Mesendoderm (in vitro differentiated cells): ENCODE measurements at regions not wholly inside any gene's neighbourhood (a gene's known extent, or its start where the extent isn't known, plus 50 kb on each side); places are given as distances from the start of the nearest gene placed in this dataset.
"Not testable (repeated sequence)": the region's sequence is repeated elsewhere in the genome, so short reads cannot be mapped to it uniquely, and the experiment has no call there.

Source experiments
- DNase-seq: peaks from one replicate; pipeline ENCODE4 v3.0.0; 2013
- H2AK5ac ChIP-seq: 2 replicates; pipeline ENCODE4 v1.6.1; 2013; ENCODE audit warnings: low read length, inconsistent platforms
- H2BK120ac ChIP-seq: 2 replicates; pipeline ENCODE4 v1.6.1; 2013; ENCODE audit warnings: low read depth, mild to moderate bottlenecking, low read length, moderate library complexity, mixed read lengths
- H2BK15ac ChIP-seq: replicated peaks from 2 replicates; pipeline ENCODE4 v1.6.1; 2013; ENCODE audit warnings: low read depth, mild to moderate bottlenecking, moderate library complexity
- H2BK5ac ChIP-seq: 2 replicates; pipeline ENCODE4 v1.6.1; 2013; ENCODE audit warnings: low read length, inconsistent platforms
- H3K18ac ChIP-seq: 2 replicates; pipeline ENCODE4 v1.6.1; 2013; ENCODE audit warnings: mild to moderate bottlenecking, low read length, mixed read lengths
- H3K23ac ChIP-seq: one replicate; pipeline ENCODE4 v1.6.1; 2013; ENCODE audit warnings: low read length
- H3K27ac ChIP-seq: 2 replicates; pipeline ENCODE4 v1.5.1; 2013; ENCODE audit warnings: low read depth, mild to moderate bottlenecking, inconsistent platforms, low read length, moderate library complexity
- H3K27me3 ChIP-seq: 2 replicates; pipeline ENCODE4 v1.6.1; 2013; ENCODE audit warnings: low read length, control low read depth, mild to moderate bottlenecking, inconsistent platforms; ENCODE audit not compliant: insufficient read depth, poor library complexity
- H3K36me3 ChIP-seq: 2 replicates; pipeline ENCODE4 v1.6.1; 2013; ENCODE audit warnings: low read length, inconsistent platforms; ENCODE audit not compliant: control insufficient read depth, insufficient read depth
- H3K4ac ChIP-seq: one replicate; pipeline ENCODE4 v1.6.1; 2013; ENCODE audit warnings: low read depth, mild to moderate bottlenecking, low read length, moderate library complexity
- H3K4me1 ChIP-seq: 2 replicates; pipeline ENCODE4 v1.6.1; 2013; ENCODE audit warnings: low read depth, low read length, inconsistent platforms; ENCODE audit not compliant: control insufficient read depth
- H3K4me2 ChIP-seq: 2 replicates; pipeline ENCODE4 v1.6.1; 2013; ENCODE audit warnings: low read length
- H3K4me3 ChIP-seq: 2 replicates; pipeline ENCODE4 v1.5.1; 2013; ENCODE audit warnings: mild to moderate bottlenecking, low read length
- H3K56ac ChIP-seq: one replicate; pipeline ENCODE4 v1.6.1; 2013; ENCODE audit warnings: low read length
- H3K79me1 ChIP-seq: 2 replicates; pipeline ENCODE4 v1.6.1; 2013; ENCODE audit warnings: low read length, inconsistent platforms
- H3K79me2 ChIP-seq: 2 replicates; pipeline ENCODE4 v1.6.1; 2013; ENCODE audit warnings: mild to moderate bottlenecking, low read length; ENCODE audit not compliant: control insufficient read depth, insufficient read depth
- H3K9ac ChIP-seq: 2 replicates; pipeline ENCODE4 v1.6.1; 2013; ENCODE audit warnings: low read length, inconsistent platforms
- H4K5ac ChIP-seq: one replicate; pipeline ENCODE4 v1.6.1; 2013; ENCODE audit warnings: low read length
- H4K8ac ChIP-seq: one replicate; pipeline ENCODE4 v1.6.1; 2013; ENCODE audit warnings: low read depth, mild to moderate bottlenecking, control low read depth, low read length, moderate library complexity
- WGBS: extraction: QIAGEN DNeasy Blood & Tissue Kit; methylation state at CpG from one replicate; pipeline ENCODE4 v1.1.7; 2013; ENCODE audit warnings: low lambda C conversion rate, missing lambda C conversion rate; ENCODE audit not compliant: insufficient coverage; ENCODE audit errors: extremely low coverage; 5-methylcytosine and 5-hydroxymethylcytosine counted together

DNA sequence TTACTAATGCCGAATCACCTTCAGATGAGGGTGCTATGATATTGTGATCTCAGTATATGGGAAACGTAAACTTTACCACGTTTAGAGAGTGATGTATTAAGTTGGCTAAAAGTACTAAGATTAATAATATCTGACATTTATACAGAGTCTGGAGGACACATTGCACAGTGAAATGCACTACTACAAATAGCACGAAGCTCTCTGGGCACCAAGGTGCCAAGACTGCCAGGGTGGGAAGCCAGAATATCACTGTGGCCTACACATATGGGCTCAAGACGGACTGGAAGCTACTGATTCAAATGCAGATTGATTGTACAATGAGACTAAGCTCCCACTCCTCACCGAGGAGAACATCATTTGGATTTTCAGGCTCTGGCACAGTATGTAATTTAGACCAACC lies 113.3 kb upstream of the LIPC start:
- Histone ChIP-seq H4K8ac (no peak overlapping the region), H3K27me3 (no peaks in the 10 kb centered on the region), H3K18ac (no peak overlapping the region), H2AK5ac (no peak overlapping the region), H4K5ac (no peak overlapping the region), H2BK5ac (no peak overlapping the region), H3K36me3 (no peaks in the 10 kb centered on the region), H3K9ac (no peak overlapping the region), H2BK120ac (no peak overlapping the region), H3K4me2 (no peak overlapping the region), H3K79me1 (no peaks in the 10 kb centered on the region), H3K27ac (no peak overlapping the region), H3K79me2 (no peaks in the 10 kb centered on the region), H3K4me1 (no peaks in the 10 kb centered on the region), H3K23ac (no peak overlapping the region), H3K4me3 (no peak overlapping the region), H3K56ac (no peak overlapping the region), H3K4ac (no peak overlapping the region), H2BK15ac (no peak overlapping the region)
- no CpG with 5 or more reads among the region's 6 CpGs for WGBS
- no peak for DNase-seq

DNA sequence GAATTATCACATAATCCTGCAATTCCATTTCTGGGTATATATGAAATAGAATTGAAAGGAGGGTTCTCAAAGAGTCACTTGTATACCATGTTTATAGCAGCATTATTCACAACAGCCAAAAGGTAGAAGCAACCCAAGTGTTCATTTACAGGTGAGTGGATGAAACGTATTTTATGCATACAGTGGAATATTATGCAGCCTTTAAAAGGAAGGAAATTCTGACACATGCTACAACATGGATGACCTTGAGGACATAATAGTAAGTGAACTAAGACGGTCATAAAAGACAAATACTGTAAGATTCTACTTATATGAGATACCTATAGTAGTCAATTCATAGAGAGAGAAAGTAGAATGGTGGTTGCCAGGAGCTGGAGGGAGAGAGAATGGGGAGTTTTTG lies 110.8 kb upstream of the LIPC start:
- H2BK120ac ChIP-seq: no peak overlapping the region

DNA sequence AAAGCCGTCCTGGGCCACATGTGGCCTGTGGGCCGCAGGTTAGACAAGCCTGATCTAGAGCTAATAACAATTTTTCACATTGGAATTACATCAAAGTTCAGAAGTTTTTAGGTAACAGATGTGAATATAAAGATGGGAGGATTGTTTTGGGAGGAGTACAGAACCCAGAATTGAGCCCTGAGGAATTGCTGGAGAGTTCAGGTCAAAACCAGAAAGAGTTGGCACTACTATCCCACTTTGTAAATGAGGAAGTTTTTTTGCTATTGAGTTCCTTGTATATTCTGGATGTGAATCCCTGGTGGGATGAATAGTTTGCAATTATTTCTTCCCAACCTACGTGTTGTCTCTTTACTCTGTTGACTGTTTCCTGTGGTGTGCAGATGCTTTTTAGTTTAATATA lies 109.5 kb upstream of the LIPC start:
- Histone ChIP-seq H3K9ac (no peak overlapping the region), H3K4me2 (no peak overlapping the region), H2AK5ac (no peak overlapping the region), H2BK5ac (no peak overlapping the region), H3K56ac (no peak overlapping the region), H3K27ac (no peak overlapping the region), H2BK15ac (no peak overlapping the region), H3K23ac (no peak overlapping the region), H4K8ac (no peak overlapping the region), H3K79me1 (no peaks in the 10 kb centered on the region), H3K79me2 (no peaks in the 10 kb centered on the region), H3K4me3 (no peak overlapping the region), H3K4ac (no peak overlapping the region), H3K36me3 (no peaks in the 10 kb centered on the region), H3K4me1 (no peaks in the 10 kb centered on the region), H4K5ac (no peak overlapping the region), H3K27me3 (no peaks in the 10 kb centered on the region), H2BK120ac (no peak overlapping the region), H3K18ac (no peak overlapping the region)
- no CpG with 5 or more reads among the region's 3 CpGs for WGBS
- no peak for DNase-seq

More for the DNA sequence above, 110.8 kb upstream of the LIPC start:
- Histone ChIP-seq H3K4me3 (no peak overlapping the region), H3K4ac (no peak overlapping the region), H3K4me2 (no peak overlapping the region), H3K36me3 (no peaks in the 10 kb centered on the region), H2AK5ac (no peak overlapping the region), H3K56ac (no peak overlapping the region), H3K4me1 (no peaks in the 10 kb centered on the region), H2BK15ac (no peak overlapping the region), H4K5ac (no peak overlapping the region), H3K18ac (no peak overlapping the region), H4K8ac (no peak overlapping the region), H3K23ac (no peak overlapping the region), H3K79me1 (no peaks in the 10 kb centered on the region), H3K27me3 (no peaks in the 10 kb centered on the region), H3K9ac (no peak overlapping the region), H3K27ac (no peak overlapping the region), H3K79me2 (no peaks in the 10 kb centered on the region), H2BK5ac (no peak overlapping the region)
- no CpG with 5 or more reads among the region's 2 CpGs for WGBS
- no peak for DNase-seq

DNA sequence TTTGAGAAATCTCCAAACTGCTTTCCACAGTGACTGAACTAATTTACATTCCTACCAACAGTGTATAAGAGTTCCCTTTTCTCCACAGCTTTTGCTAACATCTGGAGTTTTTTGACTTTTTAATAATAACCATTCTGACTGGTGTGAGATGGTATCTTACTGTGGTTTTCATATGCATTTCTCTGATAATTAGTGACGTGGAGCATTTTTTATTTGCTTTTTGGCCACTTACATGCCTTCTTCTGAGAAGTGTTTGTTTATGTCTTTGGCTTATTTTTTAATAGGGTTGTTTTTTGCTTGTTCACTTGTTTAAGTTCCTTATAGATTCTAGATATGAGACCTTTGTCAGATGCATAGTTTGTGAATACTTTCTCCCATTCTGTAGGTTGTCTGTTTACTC lies 108.5 kb upstream of the LIPC start:
- not testable (repeated sequence) for H4K5ac ChIP-seq, H4K8ac ChIP-seq, H3K4me1 ChIP-seq, H3K79me1 ChIP-seq, H3K56ac ChIP-seq, H3K23ac ChIP-seq, H2BK120ac ChIP-seq, H3K27ac ChIP-seq, H3K79me2 ChIP-seq, H3K4me2 ChIP-seq, H2BK5ac ChIP-seq, H2BK15ac ChIP-seq, H3K18ac ChIP-seq, H3K9ac ChIP-seq, DNase-seq, H3K36me3 ChIP-seq, H2AK5ac ChIP-seq, H3K4ac ChIP-seq, H3K27me3 ChIP-seq, H3K4me3 ChIP-seq
- no CpG with 5 or more reads among the region's 1 CpG for WGBS

DNA sequence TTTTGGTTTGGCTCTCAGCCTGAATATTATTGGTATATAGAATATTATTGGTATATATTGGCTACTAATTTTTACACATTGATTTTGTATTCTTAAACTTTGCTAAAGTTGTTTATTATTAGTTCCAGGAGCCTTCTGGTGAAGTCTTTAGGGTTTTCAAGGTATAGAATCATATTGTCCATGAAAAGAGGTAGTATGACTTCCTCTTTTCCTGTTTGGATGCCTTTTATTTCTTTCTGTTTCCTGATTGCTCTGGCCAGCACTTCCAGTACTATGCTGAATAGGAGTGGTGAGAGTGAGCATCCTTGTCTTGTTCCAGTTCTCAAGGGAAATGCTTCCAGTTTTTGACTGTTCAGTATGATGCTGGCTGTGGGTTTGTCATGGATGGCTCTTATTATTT lies 107.3 kb upstream of the LIPC start:
- Histone ChIP-seq H2BK120ac (no peak overlapping the region), H4K5ac (no peak overlapping the region), H3K27ac (no peak overlapping the region), H3K4ac (no peak overlapping the region), H3K4me2 (no peak overlapping the region), H3K79me1 (no peaks in the 10 kb centered on the region), H3K79me2 (no peaks in the 10 kb centered on the region), H3K36me3 (no peaks in the 10 kb centered on the region), H3K27me3 (no peaks in the 10 kb centered on the region), H3K4me1 (no peaks in the 10 kb centered on the region), H3K56ac (no peak overlapping the region), H4K8ac (no peak overlapping the region), H2AK5ac (no peak overlapping the region), H3K23ac (no peak overlapping the region), H3K9ac (no peak overlapping the region), H2BK15ac (no peak overlapping the region), H2BK5ac (no peak overlapping the region), H3K4me3 (no peak overlapping the region), H3K18ac (no peak overlapping the region)
- no peak for DNase-seq

DNA sequence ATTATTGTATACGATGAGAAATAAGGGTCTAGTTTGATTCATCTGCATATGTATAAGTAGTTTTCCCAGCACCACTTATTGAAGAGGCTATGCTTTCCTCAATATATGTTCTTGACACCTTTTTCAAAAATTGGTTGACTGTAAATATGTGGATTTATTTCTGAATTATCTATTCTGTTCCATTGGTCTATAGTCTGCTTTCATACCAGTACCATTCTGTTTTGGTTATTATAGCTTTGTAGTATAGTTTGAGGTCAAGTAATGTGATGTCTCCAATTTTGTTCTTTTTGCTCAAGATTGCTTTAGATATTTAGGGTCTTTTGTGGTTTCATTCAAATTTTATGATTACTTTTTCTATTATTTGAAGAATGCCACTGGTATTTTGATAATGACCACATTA lies 103.8 kb upstream of the LIPC start:
- H2BK120ac ChIP-seq: no peak overlapping the region
- no peak overlapping the region for H4K8ac ChIP-seq
- H3K36me3 ChIP-seq: no peaks in the 10 kb centered on the region
- H3K4me2 ChIP-seq: no peak overlapping the region
- H3K4me1 ChIP-seq: peaks cover 16% of the 10 kb centered on the region
- H2BK5ac ChIP-seq: no peak overlapping the region
- H4K5ac ChIP-seq: no peak overlapping the region
- H3K23ac ChIP-seq: no peak overlapping the region
- no peak overlapping the region for H2BK15ac ChIP-seq
- no peak overlapping the region for H3K9ac ChIP-seq
- no peaks in the 10 kb centered on the region for H3K79me2 ChIP-seq
- DNase-seq: no peak
- no peak overlapping the region for H3K56ac ChIP-seq
- H3K79me1 ChIP-seq: no peaks in the 10 kb centered on the region
- no peaks in the 10 kb centered on the region for H3K27me3 ChIP-seq
- H2AK5ac ChIP-seq: no peak overlapping the region
- no peak overlapping the region for H3K4ac ChIP-seq
- H3K27ac ChIP-seq: no peak overlapping the region
- no CpG with 5 or more reads among the region's 1 CpG for WGBS
- no peak overlapping the region for H3K18ac ChIP-seq
- H3K4me3 ChIP-seq: no peak overlapping the region
